Keratinocyte (primary cell): ENCODE measurements at regions not wholly inside any gene's neighbourhood (a gene's known extent, or its start where the extent isn't known, plus 50 kb on each side); places are given as distances from the start of the nearest gene placed in this dataset.
A peak's percentile ranks its signal among the peaks of the same experiment; 100 is the strongest.

Experiments
- DNase-seq: peaks from one replicate; pipeline ENCODE4 v3.0.0-alpha.2; 2011; ENCODE audit warnings: low read depth, missing footprints, low spot score
- FAIRE-seq: peaks from 2 replicates; lab custom pipeline; 2011; peaks lifted over from hg19 to GRCh38; lab: Jason Lieb, UNC
- H2AFZ ChIP-seq: 2 replicates; pipeline ENCODE4 v1.6.0; 2012; ENCODE audit warnings: low read length, control low read depth, inconsistent platforms; ENCODE audit not compliant: control insufficient read depth
- H3K27ac ChIP-seq: 2 replicates; pipeline ENCODE4 v1.5.1; 2011; ENCODE audit warnings: low read length; ENCODE audit not compliant: control insufficient read depth, insufficient read depth
- H3K27me3 ChIP-seq: 3 replicates; pipeline ENCODE4 v1.6.0; 2011; ENCODE audit warnings: low read length; ENCODE audit not compliant: control insufficient read depth, insufficient read depth; ENCODE audit errors: extremely low read depth
- H3K36me3 ChIP-seq, 2 experiments: 2 replicates in 1 of 2; 3 replicates in 1 of 2; pipeline ENCODE4 v1.5.1; 2011; ENCODE audit warnings: low read length in 2 of 2, mild to moderate bottlenecking in 1 of 2; ENCODE audit not compliant: control insufficient read depth in 2 of 2, insufficient read depth in 2 of 2; ENCODE audit errors: extremely low read depth in 1 of 2
- H3K4me1 ChIP-seq: 3 replicates; pipeline ENCODE4 v1.5.1; 2011; ENCODE audit warnings: low read length; ENCODE audit not compliant: control insufficient read depth, insufficient read depth; ENCODE audit errors: extremely low read depth
- H3K4me2 ChIP-seq: 3 replicates; pipeline ENCODE4 v1.6.0; 2011; ENCODE audit warnings: low read depth, low read length; ENCODE audit not compliant: control insufficient read depth, insufficient read depth; ENCODE audit errors: extremely low read depth
- H3K4me3 ChIP-seq, 3 experiments: fragments of 200-600 bp in 1 of 3; sonication (generic) in 1 of 3; 2 replicates in 2 of 3; 3 replicates in 1 of 3; pipeline ENCODE4 v1.5.1; 2011 to 2016; ENCODE audit warnings: low read length in 3 of 3, mild to moderate bottlenecking in 3 of 3, control low read depth in 2 of 3, inconsistent platforms in 1 of 3, low read depth in 1 of 3, mixed read lengths in 1 of 3, mixed run types in 1 of 3, moderate library complexity in 1 of 3; ENCODE audit not compliant: control insufficient read depth in 2 of 3, insufficient read depth in 2 of 3; ENCODE audit errors: extremely low read depth in 1 of 3
- H3K79me2 ChIP-seq: 2 replicates; pipeline ENCODE4 v1.6.0; 2012; ENCODE audit warnings: low read length; ENCODE audit not compliant: control insufficient read depth, insufficient read depth
- H3K9ac ChIP-seq: 3 replicates; pipeline ENCODE4 v1.6.0; 2011; ENCODE audit warnings: low read length; ENCODE audit not compliant: control insufficient read depth, insufficient read depth; ENCODE audit errors: extremely low read depth
- H3K9me1 ChIP-seq: 3 replicates; pipeline ENCODE4 v1.6.0; 2011; ENCODE audit warnings: low read length; ENCODE audit not compliant: control insufficient read depth, insufficient read depth; ENCODE audit errors: extremely low read depth
- H3K9me3 ChIP-seq: 2 replicates; pipeline ENCODE4 v1.5.1; 2012; ENCODE audit warnings: low read depth, low read length; ENCODE audit not compliant: control insufficient read depth
- H4K20me1 ChIP-seq: 3 replicates; pipeline ENCODE4 v1.6.0; 2011; ENCODE audit warnings: low read length; ENCODE audit not compliant: control insufficient read depth, insufficient read depth; ENCODE audit errors: extremely low read depth
- EZH2 ChIP-seq: IDR thresholded peaks from one replicate; pipeline ENCODE4 v1.6.1; 2012; ENCODE audit warnings: inconsistent platforms, mild to moderate bottlenecking, low read length, moderate library complexity
- dilution Hi-C: fragments of 300-500 bp; cut with MboI; formaldehyde crosslinking; loops from one replicate; pipeline ENCODE4 v1.7.0; 2020; ENCODE audit warnings: low sequenced_read_pairs; ENCODE audit not compliant: extremely low pct_ligation_motif_present
- TF ChIP-seq, protein P1 (sequence below), 3 experiments: IDR thresholded peaks in 1 of 3; conservative IDR thresholded peaks in 1 of 3; optimal IDR thresholded peaks in 1 of 3; 2 replicates in 2 of 3; 3 replicates in 1 of 3; pipeline versions ENCODE3 to v1.5.1; 2011; ENCODE audit warnings: low read length in 3 of 3, mild to moderate bottlenecking in 3 of 3, moderate library complexity in 2 of 3, control low read depth in 1 of 3, inconsistent platforms in 1 of 3; ENCODE audit not compliant: insufficient read depth in 2 of 3; ENCODE audit errors: extremely low read depth in 1 of 3

DNA sequence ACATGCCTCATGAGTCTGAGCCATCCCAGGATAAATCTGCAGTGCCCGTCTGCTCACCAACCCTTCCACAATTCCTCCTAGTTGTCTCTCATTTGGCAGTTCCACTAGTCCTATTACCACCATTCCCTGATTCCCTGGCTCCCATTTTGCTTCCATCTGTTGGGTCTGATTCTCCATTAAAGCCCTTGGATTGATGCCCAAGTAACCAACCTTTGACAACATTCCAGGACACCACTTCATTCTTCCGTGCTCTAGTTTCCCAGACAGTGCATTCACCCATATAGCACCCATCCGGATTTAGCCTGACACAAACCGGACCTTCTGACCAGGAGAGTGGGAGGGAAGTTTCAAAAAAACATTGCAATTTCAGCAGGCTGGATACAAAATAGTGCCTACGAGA, 189.4 kb upstream of the PALMD start:
- no peak overlapping the region for H3K4me3 ChIP-seq
- peaks cover 18% of the 10 kb centered on the region for H3K4me1 ChIP-seq
- H3K9me1 ChIP-seq, result no peaks in the 10 kb centered on the region
- FAIRE-seq (no peak), DNase-seq (no peak)
- H3K9ac ChIP-seq, result no peak overlapping the region
- TF ChIP-seq, protein P1, sequence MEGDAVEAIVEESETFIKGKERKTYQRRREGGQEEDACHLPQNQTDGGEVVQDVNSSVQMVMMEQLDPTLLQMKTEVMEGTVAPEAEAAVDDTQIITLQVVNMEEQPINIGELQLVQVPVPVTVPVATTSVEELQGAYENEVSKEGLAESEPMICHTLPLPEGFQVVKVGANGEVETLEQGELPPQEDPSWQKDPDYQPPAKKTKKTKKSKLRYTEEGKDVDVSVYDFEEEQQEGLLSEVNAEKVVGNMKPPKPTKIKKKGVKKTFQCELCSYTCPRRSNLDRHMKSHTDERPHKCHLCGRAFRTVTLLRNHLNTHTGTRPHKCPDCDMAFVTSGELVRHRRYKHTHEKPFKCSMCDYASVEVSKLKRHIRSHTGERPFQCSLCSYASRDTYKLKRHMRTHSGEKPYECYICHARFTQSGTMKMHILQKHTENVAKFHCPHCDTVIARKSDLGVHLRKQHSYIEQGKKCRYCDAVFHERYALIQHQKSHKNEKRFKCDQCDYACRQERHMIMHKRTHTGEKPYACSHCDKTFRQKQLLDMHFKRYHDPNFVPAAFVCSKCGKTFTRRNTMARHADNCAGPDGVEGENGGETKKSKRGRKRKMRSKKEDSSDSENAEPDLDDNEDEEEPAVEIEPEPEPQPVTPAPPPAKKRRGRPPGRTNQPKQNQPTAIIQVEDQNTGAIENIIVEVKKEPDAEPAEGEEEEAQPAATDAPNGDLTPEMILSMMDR (optimal IDR thresholded peaks at IDR 0.05 in 1 of 3, IDR thresholded peaks at IDR 0.05 in 1 of 3, conservative IDR thresholded peaks at IDR 0.05 in 1 of 3; ENCODE audit: extremely low read depth in 1 of 3, insufficient read depth in 2 of 3, low read length in 3 of 3), result no peak
- TF ChIP-seq EZH2, result no peak
- H3K79me2 ChIP-seq, result no peaks in the 10 kb centered on the region
- no peaks in the 10 kb centered on the region for H3K36me3 ChIP-seq
- no peak overlapping the region for H2AFZ ChIP-seq
- no peaks in the 10 kb centered on the region for H3K27me3 ChIP-seq
- peak overlapping the region; percentile 75 for H3K27ac ChIP-seq
- peak overlapping the region; percentile 79 for H3K4me2 ChIP-seq
- no peaks in the 10 kb centered on the region for H4K20me1 ChIP-seq
- no peaks in the 10 kb centered on the region for H3K9me3 ChIP-seq
- dilution Hi-C loops, result no loop called here

- Histone ChIP-seq H3K4me2 (peak overlapping the region; percentile 79), H3K27me3 (no peaks in the 10 kb centered on the region), H3K4me3 (peak overlapping the region in 2 of 3 experiments; percentile 9 to 48), H3K4me1 (peaks cover 18% of the 10 kb centered on the region), H3K9ac (peak overlapping the region; percentile 64), H3K9me3 (no peaks in the 10 kb centered on the region), H3K9me1 (no peaks in the 10 kb centered on the region), H3K79me2 (no peaks in the 10 kb centered on the region), H4K20me1 (no peaks in the 10 kb centered on the region), H3K27ac (peak overlapping the region; percentile 75), H2AFZ (peak overlapping the region; percentile 85), H3K36me3 (no peaks in the 10 kb centered on the region)
- no peak for TF ChIP-seq EZH2
- TF ChIP-seq, protein P1 (optimal IDR thresholded peaks at IDR 0.05 in 1 of 3, IDR thresholded peaks at IDR 0.05 in 1 of 3, conservative IDR thresholded peaks at IDR 0.05 in 1 of 3; ENCODE audit: extremely low read depth in 1 of 3, insufficient read depth in 2 of 3, low read length in 3 of 3), result no peak
- DNase-seq (peak; percentile 38), FAIRE-seq (peak; percentile 82)
- dilution Hi-C loops, result no loop called here
Measured at GRCh38 chr1:99457381-99458165, 188.3 kb upstream of the PALMD start.
